Upper lobe of left lung (tissue), 4 donors: ENCODE measurements at regions not wholly inside any gene's neighbourhood (a gene's known extent, or its start where the extent isn't known, plus 50 kb on each side); places are given as distances from the start of the nearest gene placed in this dataset.

Experiments
- EP300 ChIP-seq, 4 donors: sonication (generic); formaldehyde crosslinking; IDR thresholded peaks; one replicate each; pipeline ENCODE4 v1.5.1; 2017; ENCODE audit warnings: antibody characterized with exemption in 4 of 4, control low read depth in 2 of 4
- POLR2A ChIP-seq, 4 donors: fragments of 450-650 bp; IDR thresholded peaks; one replicate each; pipeline ENCODE4 v1.5.1; 2016 to 2017; ENCODE audit warnings: antibody characterized with exemption in 4 of 4, mild to moderate bottlenecking in 2 of 4
- POLR2AphosphoS5 ChIP-seq, 2 donors: sonication (generic); formaldehyde crosslinking; IDR thresholded peaks; one replicate each; pipeline ENCODE4 v1.5.1; 2017; ENCODE audit warnings: antibody characterized with exemption in 2 of 2
- TF ChIP-seq, protein P1 (sequence below), 6 experiments: fragments of 450-650 bp in 4 of 6; fragments of 200-600 bp in 2 of 6; sonication (generic) in 2 of 6; IDR thresholded peaks; one replicate each; pipeline ENCODE4 v1.5.1; 2016 to 2019; ENCODE audit warnings: antibody characterized with exemption in 6 of 6

GRCh38 chr17:72400488-72400827, 279.6 kb downstream of the SOX9 start:
- TF ChIP-seq POLR2A (IDR thresholded peaks at IDR 0.05), result no peak
- TF ChIP-seq, protein P1, sequence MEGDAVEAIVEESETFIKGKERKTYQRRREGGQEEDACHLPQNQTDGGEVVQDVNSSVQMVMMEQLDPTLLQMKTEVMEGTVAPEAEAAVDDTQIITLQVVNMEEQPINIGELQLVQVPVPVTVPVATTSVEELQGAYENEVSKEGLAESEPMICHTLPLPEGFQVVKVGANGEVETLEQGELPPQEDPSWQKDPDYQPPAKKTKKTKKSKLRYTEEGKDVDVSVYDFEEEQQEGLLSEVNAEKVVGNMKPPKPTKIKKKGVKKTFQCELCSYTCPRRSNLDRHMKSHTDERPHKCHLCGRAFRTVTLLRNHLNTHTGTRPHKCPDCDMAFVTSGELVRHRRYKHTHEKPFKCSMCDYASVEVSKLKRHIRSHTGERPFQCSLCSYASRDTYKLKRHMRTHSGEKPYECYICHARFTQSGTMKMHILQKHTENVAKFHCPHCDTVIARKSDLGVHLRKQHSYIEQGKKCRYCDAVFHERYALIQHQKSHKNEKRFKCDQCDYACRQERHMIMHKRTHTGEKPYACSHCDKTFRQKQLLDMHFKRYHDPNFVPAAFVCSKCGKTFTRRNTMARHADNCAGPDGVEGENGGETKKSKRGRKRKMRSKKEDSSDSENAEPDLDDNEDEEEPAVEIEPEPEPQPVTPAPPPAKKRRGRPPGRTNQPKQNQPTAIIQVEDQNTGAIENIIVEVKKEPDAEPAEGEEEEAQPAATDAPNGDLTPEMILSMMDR (IDR thresholded peaks at IDR 0.05), result no peak
- TF ChIP-seq POLR2AphosphoS5 (IDR thresholded peaks at IDR 0.05), result no peak
- no peak for TF ChIP-seq EP300 (IDR thresholded peaks at IDR 0.05)
